BJ (cell line): ENCODE measurements at regions not wholly inside any gene's neighbourhood (a gene's known extent, or its start where the extent isn't known, plus 50 kb on each side); places are given as distances from the start of the nearest gene placed in this dataset.

Experiments used
- CTCF ChIA-PET: fragments of 350-600 bp; formaldehyde crosslinking; extraction: SDS; loops from one replicate; lab custom pipeline; 2021; ENCODE audit warnings: antibody characterized with exemption, inconsistent platforms; lab: Yijun Ruan, JAX
- POLR2A ChIA-PET: fragments of 300-600 bp; sonication (Branson Sonifier 250); formaldehyde crosslinking; extraction: SDS; loops from one replicate; lab custom pipeline; 2021; ENCODE audit warnings: antibody characterized with exemption; lab: Charles Lee
- DNase-seq: peaks from one replicate; pipeline ENCODE4 v3.0.0-alpha.2; 2011; ENCODE audit warnings: low read depth
- H3K27me3 ChIP-seq: 2 replicates; pipeline ENCODE4 v1.6.0; 2011; ENCODE audit warnings: low read length; ENCODE audit not compliant: control insufficient read depth, insufficient read depth
- H3K36me3 ChIP-seq: 2 replicates; pipeline ENCODE4 v1.5.1; 2011; ENCODE audit warnings: low read length; ENCODE audit not compliant: control insufficient read depth, insufficient read depth
- H3K4me3 ChIP-seq: 2 replicates; pipeline ENCODE4 v1.5.1; 2011; ENCODE audit warnings: low read depth, mild to moderate bottlenecking, control low read depth, low read length
- CTCF ChIP-seq: IDR thresholded peaks from 2 replicates; pipeline ENCODE4 v1.5.1; 2011; ENCODE audit warnings: low read depth, mild to moderate bottlenecking, control low read depth, inconsistent platforms, low read length, moderate library complexity; ENCODE audit not compliant: insufficient read depth

GRCh38 chr3:8406479-8406878 is 95.1 kb upstream of the LMCD1 start:
- no peaks in the 10 kb centered on the region for H3K27me3 ChIP-seq
- H3K4me3 ChIP-seq, result no peak overlapping the region
- no peaks in the 10 kb centered on the region for H3K36me3 ChIP-seq
- CTCF ChIA-PET, result interaction anchor here (1.1 kb wide), 1 partner anchor 8 kb away, joined by 4 read pairs; no protein-coding TSS in a partner anchor
- POLR2A ChIA-PET, result no interaction called here
- DNase-seq, result no peak
- TF ChIP-seq CTCF, result no peak

GRCh38 chr3:8413337-8413926 is 88.2 kb upstream of the LMCD1 start:
- no peak for DNase-seq
- H3K4me3 ChIP-seq, result no peak overlapping the region
- ChIA-PET CTCF (no interaction called here), POLR2A (no interaction called here)
- TF ChIP-seq CTCF, result no peak
- H3K36me3 ChIP-seq, result no peaks in the 10 kb centered on the region
- no peaks in the 10 kb centered on the region for H3K27me3 ChIP-seq

GRCh38 chr3:8416965-8417364 is 84.7 kb upstream of the LMCD1 start:
- POLR2A ChIA-PET, result no interaction called here
- TF ChIP-seq CTCF, result no peak
- Histone ChIP-seq H3K36me3 (no peaks in the 10 kb centered on the region), H3K27me3 (no peaks in the 10 kb centered on the region), H3K4me3 (no peak overlapping the region)
- CTCF ChIA-PET, result interaction anchor here (0.6 to 3.6 kb wide), 24 partner anchors 12 to 229 kb away, joined by 3 to 19 read pairs (median 4); no protein-coding TSS in a partner anchor
- no peak for DNase-seq

- Histone ChIP-seq H3K27me3 (no peaks in the 10 kb centered on the region), H3K36me3 (no peaks in the 10 kb centered on the region), H3K4me3 (no peak overlapping the region)
- TF ChIP-seq CTCF, result no peak
- CTCF ChIA-PET, result interaction anchor here (0.6 kb wide), 2 partner anchors 135 to 1867 kb away, joined by 3 to 4 read pairs; no protein-coding TSS in a partner anchor
- no peak for DNase-seq
- POLR2A ChIA-PET, result no interaction called here
Measured at GRCh38 chr3:8420612-8421011, 81.0 kb upstream of the LMCD1 start.

- H3K4me3 ChIP-seq, result no peak overlapping the region
- ChIA-PET POLR2A (no interaction called here), CTCF (interaction anchor here (0.6 kb wide), 1 partner anchor 1868 kb away, joined by 3 read pairs; no protein-coding TSS in a partner anchor)
- DNase-seq, result no peak
- TF ChIP-seq CTCF, result no peak
- H3K27me3 ChIP-seq, result no peaks in the 10 kb centered on the region
- H3K36me3 ChIP-seq, result no peaks in the 10 kb centered on the region
Measured at GRCh38 chr3:8421267-8421666, 80.4 kb upstream of the LMCD1 start.
